ENCODE measurements at regions not wholly inside any gene's neighbourhood (a gene's known extent, or its start where the extent isn't known, plus 50 kb on each side); places are given as distances from the start of the nearest gene placed in this dataset.

DNA sequence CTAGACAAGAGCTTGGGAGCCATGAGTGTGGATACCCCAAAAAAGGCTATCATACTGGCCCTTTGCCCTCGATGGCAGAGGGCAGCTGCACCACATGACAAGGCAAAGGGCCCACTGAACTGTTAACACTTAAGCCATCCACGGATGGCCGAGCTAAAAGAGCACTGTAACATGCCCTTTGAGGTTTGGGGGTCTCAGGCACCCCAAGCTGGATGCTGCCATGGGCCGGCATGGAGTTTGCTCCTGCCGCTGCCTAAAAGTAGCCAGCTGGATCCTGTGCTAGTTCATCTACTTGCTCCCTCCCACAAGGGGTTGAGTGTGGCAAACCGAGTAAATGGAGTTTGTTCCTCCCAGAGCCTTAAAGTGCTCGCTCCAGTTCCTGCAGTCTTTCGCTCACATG is 383.2 kb upstream of the LRRC4C start:
- no peak for DNase-seq

DNA sequence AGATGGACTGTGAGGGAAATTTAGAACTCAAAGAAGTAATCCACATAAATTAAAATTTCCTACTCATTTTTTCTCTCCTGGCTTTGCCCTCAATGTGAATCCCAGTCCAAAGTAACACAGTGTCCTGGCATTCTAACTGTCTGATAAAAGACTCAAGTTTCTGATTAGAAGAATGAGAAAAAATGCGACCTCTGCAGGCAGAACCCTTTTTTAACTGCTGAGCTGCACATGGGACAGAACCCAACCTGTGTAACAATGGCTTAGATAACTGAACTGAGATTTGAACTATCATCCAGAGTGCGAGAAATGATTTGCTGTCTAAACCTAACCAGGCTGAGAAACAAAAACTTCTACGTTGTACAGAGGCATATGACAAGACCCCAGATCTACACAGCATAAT is 385.6 kb upstream of the LRRC4C start:
- DNase-seq (no peak), ATAC-seq (no peak)
- intact Hi-C loops (cut with DNase I): no loop called here

More for the DNA sequence above, 383.2 kb upstream of the LRRC4C start:
- no peak for ATAC-seq
- intact Hi-C loops (cut with DNase I): no loop called here

DNA sequence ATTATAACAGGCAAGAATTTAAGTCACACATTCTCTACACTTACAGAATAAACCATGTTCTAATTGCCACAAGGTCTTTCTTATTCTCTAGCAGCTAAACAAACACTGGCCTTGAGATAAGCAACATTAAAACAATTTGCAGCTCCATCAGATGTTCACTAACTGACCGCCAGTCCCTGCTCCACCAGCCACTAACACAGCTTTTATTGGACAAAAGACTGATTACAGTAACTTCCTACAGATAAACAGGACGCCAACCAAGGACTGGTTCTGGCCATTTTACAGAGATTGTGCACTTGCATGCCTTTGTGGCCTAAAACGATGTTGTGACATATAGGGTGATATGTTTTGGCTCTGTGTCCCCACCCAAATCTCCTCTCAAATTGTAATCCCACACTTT is 388.9 kb upstream of the LRRC4C start:
- DNase-seq: no peak
- no peak for ATAC-seq
- intact Hi-C loops (cut with DNase I): no loop called here

DNA sequence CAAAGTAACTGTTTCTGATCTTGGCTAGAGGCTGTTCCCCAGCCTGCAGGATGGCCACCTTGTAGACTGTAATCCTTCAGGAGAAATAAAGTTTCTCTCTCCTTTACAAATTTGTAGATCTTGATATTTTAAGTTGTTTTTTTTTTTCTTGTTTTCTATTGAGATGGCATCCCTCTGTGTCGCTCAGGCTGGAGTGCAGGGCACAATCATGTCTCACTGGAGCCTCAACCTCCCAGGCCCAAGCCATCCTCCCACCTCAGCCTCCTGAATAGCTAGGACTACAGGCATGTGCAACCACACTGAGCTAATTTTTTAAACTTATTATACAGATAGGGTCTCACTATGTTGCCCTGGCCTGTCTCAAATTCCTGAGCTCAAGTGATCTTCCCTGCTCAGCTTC is 389.8 kb upstream of the LRRC4C start:
- no peak for ATAC-seq
- no peak for DNase-seq
- intact Hi-C loops (cut with DNase I): no loop called here

DNA sequence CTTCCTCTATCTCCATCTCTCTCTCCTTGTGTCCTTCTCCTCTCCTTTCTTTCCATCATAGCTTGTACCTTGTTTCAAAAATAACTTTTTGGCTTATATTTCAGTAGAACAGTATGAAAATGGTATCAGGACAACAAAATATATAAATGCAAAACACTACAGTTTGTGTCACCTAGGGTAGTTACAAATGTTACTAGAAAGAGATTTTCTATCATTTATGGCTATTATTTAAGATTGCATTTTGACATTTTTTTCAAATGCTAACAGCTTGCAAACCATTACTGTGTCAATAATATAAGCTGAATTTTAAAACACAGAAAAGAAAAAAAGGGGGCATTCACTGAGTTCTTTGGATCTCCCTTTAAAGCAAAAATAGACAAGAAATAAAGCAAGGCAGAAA is 392.3 kb upstream of the LRRC4C start:
- no peak for ATAC-seq
- intact Hi-C loops (cut with DNase I): no loop called here
- DNase-seq: no peak

DNA sequence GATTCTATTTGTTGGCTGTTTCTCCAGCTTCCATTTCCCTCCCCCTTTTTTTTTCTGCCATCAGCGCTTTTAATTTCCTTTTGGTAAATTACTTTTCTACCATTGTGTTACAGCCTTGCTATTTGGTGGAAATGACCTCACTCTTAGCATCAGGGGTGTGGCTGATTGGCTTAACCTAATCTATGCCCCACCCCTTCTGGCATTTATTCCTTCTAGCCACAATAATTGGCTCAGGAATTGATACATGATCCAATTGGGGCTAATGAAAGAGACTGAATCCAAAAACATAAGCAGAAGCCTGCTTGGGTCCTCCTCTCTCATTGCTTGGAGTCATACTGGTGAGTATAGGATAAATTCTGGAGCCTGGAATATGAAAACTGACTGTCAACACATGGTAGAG is 402.4 kb upstream of the LRRC4C start:
- intact Hi-C loops (cut with DNase I): no loop called here
- no peak for DNase-seq
- peak in 1 of 2 donors; percentile 40 for ATAC-seq

DNA sequence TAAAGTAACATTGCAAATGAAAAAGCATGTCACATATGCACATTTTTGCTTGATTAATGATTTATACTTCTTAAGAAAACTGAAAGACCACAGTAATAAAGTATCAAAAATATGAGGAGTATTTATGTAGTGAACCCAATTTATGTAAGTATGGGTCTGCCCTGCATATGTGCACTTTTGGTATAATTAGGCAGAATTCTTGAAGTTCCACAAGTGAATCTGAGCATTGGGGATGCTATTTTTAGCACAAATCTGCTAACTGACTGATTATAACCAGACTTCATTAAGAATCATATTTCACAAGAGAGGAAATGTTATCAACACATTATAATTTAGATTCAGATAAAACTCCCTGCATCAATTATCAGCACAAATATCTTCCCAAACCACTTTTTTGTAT is 407.1 kb upstream of the LRRC4C start:
- DNase-seq: no peak
- intact Hi-C loops (cut with DNase I): no loop called here
- no peak for ATAC-seq

DNA sequence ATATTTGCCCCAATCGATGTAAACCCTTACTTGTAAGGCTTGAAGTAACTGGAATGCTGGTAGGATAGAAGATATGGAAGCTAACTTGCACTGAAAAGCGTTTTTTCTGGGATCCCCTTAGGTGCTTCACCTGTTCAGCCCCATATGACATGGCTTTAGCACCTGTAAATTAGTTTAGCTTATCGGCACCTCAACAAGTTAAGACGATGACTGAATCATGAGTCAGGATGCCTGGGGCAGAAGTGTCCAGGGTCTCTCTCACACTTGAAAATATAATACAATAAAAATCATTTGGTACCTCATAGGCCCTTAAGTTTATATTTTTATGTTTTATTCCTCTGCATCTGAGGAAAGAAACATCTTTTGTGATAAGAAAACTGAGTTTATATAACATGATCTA is 409.2 kb upstream of the LRRC4C start:
- ATAC-seq: no peak
- intact Hi-C loops (cut with DNase I): no loop called here

DNA sequence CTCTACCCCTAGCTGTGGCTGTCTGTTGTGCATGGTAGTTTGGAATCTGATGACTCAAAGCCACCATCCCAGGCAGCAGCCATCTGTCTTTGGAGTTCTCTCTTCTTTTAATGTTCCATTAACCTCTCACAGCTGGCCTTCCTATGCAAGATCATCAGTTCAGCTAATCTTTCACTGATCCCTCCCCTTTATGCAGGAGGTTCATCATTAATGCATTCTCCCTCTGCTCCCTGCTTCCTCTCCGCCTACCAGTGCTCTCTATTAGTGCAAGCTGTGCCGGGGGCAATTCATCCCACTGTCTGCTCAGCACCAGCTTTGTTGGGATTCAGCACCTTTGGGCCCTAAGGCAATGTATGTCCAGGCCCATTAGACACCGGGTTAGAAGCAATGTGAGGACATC is 413.0 kb upstream of the LRRC4C start:
- ATAC-seq: no peak

More for the DNA sequence above, 409.2 kb upstream of the LRRC4C start:
- DNase-seq: no peak

DNA sequence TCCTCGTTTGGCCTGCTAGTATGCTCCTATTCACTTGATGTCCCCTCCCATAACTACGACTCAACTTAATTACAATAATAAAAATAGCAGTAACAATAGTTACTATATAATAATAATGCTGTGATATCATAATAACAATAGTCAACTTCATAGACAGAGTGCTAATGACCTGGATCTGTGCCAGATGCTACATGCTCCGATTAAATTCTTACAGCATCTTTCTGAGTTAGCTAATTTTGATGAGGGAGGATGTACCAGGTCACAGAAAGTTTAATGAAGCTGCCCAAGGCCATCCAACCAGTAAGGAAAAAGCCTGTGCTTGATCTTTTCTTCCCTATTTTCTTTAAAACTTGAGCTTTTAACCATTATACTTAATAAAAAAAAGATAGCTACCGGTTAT is 413.4 kb upstream of the LRRC4C start:
- ATAC-seq (no peak), DNase-seq (no peak)
- intact Hi-C loops (cut with DNase I): no loop called here

More for the DNA sequence above, 413.0 kb upstream of the LRRC4C start:
- DNase-seq: no peak
- intact Hi-C loops (cut with DNase I): no loop called here

DNA sequence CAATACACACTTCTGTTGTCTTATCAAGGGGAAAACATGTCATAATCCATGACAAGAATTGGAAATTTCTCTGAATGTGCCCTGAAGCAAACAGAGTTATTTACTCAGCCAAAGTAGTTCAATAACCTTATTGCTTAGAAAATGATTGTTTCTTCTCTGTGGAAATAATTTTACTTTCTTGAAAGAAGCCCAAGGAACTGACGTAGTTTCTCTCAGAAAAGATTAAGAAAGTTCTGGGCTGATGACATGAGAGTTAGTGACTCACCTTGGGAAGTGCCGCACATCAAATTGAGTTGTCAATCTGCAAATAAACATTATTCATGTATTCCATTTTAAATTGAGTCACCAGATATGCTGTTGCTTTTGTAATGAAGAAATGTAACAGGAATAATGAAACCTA is 418.6 kb upstream of the LRRC4C start:
- DNase-seq (no peak), ATAC-seq (no peak)
- intact Hi-C loops (cut with DNase I): no loop called here

DNA sequence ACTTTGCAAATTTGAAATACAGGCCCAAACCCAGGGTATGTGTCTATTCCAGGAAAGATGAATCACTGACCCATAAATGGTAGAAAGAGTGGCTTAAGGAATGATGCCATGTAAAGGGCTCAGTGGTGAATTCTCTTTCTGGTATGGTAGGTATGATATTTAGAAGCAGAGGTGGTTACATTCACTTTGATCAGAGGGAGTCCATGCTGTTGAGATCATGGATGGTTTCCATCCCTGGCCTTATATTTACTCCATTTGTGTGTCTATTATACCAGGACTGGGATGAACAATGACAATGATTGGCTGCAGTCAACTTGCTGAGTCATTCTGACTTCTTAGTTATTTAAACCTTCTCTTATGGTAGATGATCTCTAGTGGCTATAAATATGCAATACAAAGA is 419.8 kb upstream of the LRRC4C start:
- intact Hi-C loops (cut with DNase I): no loop called here
- DNase-seq (no peak), ATAC-seq (no peak)

DNA sequence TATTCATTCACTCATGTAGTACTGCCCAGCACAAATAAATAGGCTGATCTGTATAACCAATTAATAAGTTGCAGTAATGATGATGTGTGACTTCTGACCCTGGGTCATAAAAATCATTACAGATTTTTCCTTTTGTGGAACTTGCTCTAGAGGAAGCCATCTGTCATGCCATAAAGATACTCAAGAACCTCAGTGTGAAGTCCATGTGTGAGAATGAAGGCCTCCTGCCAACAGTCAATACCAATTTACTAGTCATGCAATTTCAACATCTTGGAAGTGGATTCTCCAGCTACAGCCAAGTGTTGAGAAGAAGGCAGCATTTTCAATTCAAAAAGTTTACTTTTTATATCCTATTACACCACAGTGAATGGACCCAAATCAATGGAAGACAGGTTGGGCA is 435.6 kb upstream of the LRRC4C start:
- no peak for ATAC-seq
- intact Hi-C loops (cut with DNase I): no loop called here
- DNase-seq: no peak

DNA sequence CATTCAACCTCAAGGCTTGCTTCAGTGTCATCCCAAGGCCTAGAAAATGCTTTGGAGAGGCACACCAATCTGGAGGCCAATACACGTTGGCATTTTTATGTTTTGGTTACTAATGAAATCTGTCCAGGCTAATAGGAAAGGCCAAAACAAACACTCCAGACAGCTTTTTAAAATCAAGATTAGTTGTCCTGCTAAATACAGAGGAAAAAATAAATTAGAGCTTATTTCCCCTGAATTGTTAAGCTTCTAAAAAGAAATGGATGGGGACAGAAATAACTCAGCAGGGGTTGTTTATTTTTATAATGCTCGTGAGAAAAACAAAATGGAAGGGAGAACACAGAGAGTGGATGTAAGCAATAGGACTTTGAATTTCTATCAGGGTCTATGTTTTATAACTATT is 438.5 kb upstream of the LRRC4C start:
- intact Hi-C loops (cut with DNase I): no loop called here
- no peak for ATAC-seq
- no peak for DNase-seq

DNA sequence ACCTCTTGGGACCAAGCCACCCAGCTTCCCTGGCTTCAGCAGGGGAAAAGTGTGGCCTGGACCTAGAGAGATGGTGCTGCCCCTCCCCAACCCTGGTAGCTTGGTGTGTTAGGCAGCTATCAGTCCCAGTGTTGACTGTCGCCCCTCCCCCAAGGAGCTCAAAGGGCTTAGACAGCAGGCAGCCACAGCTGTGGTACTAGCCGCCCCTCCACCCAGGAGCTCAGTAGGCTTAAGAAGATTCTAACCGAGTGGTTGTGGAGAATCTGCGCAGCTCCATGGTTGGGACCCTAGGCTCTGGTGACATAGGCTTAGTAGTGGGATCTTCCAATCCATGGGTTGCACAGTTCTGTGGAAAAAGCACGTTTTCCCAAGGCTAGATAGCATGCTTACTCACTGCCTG is 458.4 kb upstream of the LRRC4C start:
- intact Hi-C loops (cut with DNase I): no loop called here

DNA sequence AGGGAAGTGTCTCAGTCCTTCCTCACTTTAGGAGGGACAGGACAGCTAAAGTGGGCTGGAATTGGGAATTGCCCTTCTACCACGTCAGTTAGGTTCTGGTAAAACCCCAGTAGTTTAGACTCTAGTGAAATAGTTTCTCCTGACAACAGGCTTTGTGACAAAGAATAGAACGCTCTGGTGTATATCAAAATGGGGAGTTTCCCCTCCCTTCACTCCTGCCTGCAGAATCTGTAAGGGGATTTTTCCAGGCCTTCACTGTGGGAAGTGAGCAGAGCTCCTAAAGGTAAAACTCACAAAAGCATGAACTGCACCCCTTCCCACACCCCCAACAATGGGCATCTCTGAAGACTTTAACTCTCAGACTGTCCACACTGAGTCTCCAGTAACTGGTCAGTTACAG is 460.9 kb upstream of the LRRC4C start:
- intact Hi-C loops (cut with DNase I): no loop called here
- DNase-seq (no peak), ATAC-seq (no peak)

More for the DNA sequence above, 458.4 kb upstream of the LRRC4C start:
- DNase-seq (no peak), ATAC-seq (no peak)

DNA sequence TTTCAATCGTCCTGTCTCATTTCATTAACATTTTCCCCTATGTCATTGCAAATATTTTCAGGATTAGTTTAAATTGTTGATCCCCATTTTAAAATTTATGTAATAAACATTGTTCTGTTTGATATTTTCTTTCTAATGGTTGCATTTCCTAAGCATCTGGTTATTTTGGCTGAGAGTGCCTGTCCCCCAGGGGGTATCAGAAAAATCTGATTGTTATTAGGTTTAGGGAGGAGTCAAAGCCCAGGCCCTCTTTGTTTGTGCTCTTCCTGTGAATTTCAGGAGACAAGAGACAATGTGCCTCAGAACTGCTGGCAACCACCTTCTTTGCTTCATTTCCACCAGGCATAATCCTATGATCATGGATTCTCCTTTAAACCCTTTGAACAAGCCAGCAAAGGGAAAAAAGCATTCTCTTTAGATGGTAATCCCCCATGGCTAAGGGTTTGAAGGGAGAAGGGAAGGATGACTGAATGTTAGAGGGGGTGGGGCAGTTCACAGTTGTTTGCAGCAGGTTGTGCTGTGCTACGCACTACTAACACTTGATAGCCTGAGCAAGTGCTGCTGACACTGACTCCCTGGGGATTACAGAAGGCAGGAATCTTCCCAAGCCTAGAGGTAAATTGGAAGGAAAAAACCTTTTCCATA is 462.4 kb upstream of the LRRC4C start:
- intact Hi-C loops (cut with DNase I): no loop called here
- no peak for ATAC-seq

DNA sequence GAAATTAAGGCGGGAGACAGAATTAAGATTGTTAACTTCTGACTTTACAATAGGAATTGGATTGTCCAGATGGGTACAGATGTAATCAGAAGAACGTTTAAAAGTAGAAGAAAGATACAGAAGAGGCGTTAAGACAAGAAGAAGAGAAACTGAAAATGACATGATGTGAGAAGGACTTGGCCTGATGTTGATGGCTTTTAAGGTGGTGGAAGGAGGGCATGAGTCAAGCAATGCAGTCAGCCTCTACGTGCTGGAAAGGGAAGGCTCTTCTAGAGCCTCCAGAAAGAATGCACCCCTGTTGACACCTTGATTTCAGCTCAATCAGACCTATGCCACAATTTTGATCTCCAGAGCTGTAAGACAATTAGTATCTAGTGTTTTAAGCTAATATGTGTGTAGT is 466.9 kb upstream of the LRRC4C start:
- DNase-seq (no peak), ATAC-seq (no peak)
- intact Hi-C loops (cut with DNase I): no loop called here

More for the DNA sequence above, 462.4 kb upstream of the LRRC4C start:
- no peak for DNase-seq

DNA sequence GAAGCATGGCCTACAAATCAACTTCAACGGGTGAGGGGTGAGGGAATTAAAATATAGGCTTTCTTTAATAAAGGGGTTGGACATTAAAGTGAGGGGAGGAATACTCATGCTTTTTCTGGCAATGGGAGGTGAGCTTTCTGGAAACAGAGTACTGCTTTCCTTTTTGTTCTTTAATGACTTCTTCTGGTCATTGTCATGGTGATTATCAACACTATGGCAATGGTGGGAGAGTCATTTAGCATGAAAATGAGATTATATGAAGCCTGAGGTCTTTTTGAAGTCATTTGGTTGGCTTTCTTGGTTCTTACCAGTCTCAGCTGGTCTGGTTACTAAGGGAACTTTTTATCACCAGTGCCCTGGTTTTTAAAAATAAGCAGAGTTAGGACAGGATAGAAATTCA is 475.8 kb upstream of the LRRC4C start:
- intact Hi-C loops (cut with DNase I): no loop called here
- no peak for DNase-seq
- no peak for ATAC-seq

DNA sequence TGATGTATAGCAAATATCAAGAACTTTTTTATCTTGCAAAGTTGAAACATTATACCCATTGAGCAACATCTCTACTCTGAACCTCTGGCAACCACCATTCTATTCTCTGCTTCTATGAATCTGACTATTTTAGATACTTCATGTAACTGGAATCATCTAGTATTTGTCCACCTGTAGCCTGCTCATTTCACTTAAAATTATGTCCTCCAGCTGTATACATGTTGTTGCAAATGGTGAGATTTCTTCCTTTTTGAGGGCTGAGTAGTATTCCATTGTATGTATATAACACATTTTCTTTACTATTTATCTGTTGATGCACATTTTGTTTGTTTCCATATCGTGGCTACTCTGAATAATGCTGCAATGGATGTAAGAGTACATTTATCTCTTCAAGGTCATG is 476.3 kb upstream of the LRRC4C start:
- ATAC-seq: no peak
- intact Hi-C loops (cut with DNase I): no loop called here
- no peak for DNase-seq

DNA sequence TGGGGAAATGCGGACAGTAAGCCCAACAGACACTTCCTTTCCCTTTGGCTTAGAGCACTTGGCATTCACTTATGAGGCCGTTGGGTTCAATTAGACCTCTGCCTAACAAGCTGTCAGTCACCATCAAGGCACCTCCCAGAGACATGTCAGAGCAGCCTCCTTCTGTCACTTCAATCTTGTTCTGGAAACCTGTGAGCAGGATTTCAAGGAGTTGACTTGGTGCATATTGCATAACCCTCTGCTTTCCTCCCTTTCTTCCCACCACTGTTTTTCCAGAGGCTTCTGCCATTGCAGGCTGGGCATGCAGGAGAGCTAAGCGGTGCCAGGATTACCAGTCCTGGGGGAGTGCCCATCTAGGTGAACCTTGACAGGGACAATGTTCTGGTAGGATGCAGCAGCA is 484.2 kb upstream of the LRRC4C start:
- ATAC-seq: no peak
- DNase-seq: no peak
- intact Hi-C loops (cut with DNase I): no loop called here

DNA sequence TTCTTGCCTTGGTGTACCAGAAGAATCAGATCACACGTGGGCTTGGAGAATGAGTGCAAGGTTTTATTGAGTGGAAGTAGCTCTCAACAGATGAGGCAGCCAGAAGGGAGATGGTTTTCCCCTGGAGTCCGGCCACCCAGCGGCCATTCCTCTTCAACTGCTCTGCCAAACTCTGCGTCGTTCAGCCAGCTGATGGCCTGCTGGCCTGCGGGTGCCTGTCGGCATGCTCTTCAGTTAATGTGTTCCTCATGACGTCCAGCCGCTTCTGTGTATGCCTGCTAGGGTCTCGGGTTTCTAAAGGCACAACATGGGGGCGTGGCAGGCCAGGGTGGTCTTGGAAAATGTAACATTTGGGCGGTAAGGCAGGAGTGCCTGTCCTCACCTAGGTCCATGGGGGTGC is 487.9 kb upstream of the LRRC4C start:
- intact Hi-C loops (cut with DNase I): no loop called here
- ATAC-seq: no peak
- DNase-seq: no peak

Measured in left cardiac atrium (tissue), 4 donors.